Activated T-cell treated with anti-CD3 and anti-CD28 coated beads, Interleukin-2, amount 50 U/mL, for 24 hours (primary cell): ENCODE measurements at regions not wholly inside any gene's neighbourhood (a gene's known extent, or its start where the extent isn't known, plus 50 kb on each side); places are given as distances from the start of the nearest gene placed in this dataset.

ENCODE experiments used
- DNase-seq: peaks from one replicate; pipeline ENCODE4 v3.0.0-alpha.2; 2020
- H3K27ac Mint-ChIP-seq: 2 replicates; pipeline ENCODE4 v1.8.0; 2020; ENCODE audit warnings: mild to moderate bottlenecking, mixed read lengths
- H3K27me3 Mint-ChIP-seq: 2 replicates; pipeline ENCODE4 v1.8.0; 2020; ENCODE audit warnings: mixed read lengths
- H3K36me3 Mint-ChIP-seq: 2 replicates; pipeline ENCODE4 v1.8.0; 2020; ENCODE audit warnings: low read depth, mixed read lengths
- H3K4me1 Mint-ChIP-seq: 2 replicates; pipeline ENCODE4 v1.8.0; 2020; ENCODE audit warnings: low read depth, mixed read lengths
- H3K4me3 Mint-ChIP-seq: 2 replicates; pipeline ENCODE4 v1.8.0; 2020; ENCODE audit warnings: mild to moderate bottlenecking, moderate library complexity, mixed read lengths
- H3K9me3 Mint-ChIP-seq: 2 replicates; pipeline ENCODE4 v1.8.0; 2020; ENCODE audit warnings: mixed read lengths

DNA sequence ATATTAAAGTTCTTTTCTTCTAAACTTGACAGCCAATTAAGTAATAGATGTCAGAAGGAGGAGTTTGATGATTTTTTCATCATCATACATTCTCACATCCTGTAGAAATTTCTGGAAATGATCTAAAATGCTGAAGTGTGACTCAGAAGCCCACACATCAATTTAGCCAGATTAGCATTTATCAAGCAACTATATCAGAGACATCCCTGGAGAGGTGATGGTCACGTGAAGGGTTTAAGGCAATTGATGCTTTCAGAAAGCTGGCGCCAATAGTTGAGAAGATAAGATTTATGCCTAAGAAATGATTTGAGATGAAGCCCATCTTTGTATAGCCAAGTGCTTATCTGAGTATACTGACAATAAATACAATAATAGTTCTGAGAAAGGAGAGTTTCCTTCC is 162.9 kb upstream of the RORB start:
- no peak for DNase-seq
- Mint-ChIP-seq H3K4me3 (no peak overlapping the region), H3K9me3 (no peaks in the 10 kb centered on the region), H3K27ac (no peak overlapping the region), H3K4me1 (peaks cover 5% of the 10 kb centered on the region), H3K27me3 (no peaks in the 10 kb centered on the region), H3K36me3 (no peaks in the 10 kb centered on the region)

DNA sequence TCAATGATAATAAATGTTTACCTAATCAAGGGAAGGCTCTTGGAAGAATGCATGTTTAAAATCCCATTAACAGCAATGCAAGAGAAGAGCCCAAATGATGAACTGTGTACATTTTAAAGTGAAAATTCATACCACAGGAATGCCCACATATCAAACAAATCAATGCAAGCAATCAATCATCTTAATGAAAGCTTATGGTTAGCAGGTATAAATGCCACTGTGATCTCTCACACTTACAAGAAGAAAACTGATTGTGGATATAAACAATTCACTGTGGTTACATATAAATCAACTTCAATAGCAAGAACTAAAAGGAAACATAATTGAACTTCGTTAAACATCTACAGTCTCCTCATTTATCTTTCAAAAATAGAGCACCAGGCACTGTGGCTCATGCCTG is 161.0 kb upstream of the RORB start:
- no peak for DNase-seq
- H3K27me3 Mint-ChIP-seq = no peaks in the 10 kb centered on the region
- peaks cover 5% of the 10 kb centered on the region for H3K4me1 Mint-ChIP-seq
- no peak overlapping the region for H3K27ac Mint-ChIP-seq
- no peak overlapping the region for H3K4me3 Mint-ChIP-seq
- H3K36me3 Mint-ChIP-seq = no peaks in the 10 kb centered on the region
- no peaks in the 10 kb centered on the region for H3K9me3 Mint-ChIP-seq

DNA sequence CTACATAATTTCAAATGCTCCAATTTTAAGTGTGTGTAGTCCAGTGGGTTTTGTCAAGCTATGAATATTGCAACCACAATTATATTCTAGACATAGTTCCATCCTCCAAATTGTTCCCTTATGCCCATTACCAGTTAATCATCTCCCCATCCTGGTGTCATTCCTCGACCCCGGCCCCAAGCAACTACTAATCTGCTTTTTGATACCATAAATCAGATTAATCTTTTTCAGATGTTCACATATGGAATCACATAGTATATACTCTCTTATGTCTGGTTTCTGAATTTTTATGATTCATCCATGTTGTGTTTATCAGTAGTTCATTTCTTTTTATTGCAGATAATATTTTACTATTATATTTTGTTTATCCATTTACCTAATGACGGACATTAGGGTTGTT is 148.4 kb upstream of the RORB start:
- no peak overlapping the region for H3K27ac Mint-ChIP-seq
- H3K27me3 Mint-ChIP-seq = no peaks in the 10 kb centered on the region
- no peaks in the 10 kb centered on the region for H3K36me3 Mint-ChIP-seq

DNA sequence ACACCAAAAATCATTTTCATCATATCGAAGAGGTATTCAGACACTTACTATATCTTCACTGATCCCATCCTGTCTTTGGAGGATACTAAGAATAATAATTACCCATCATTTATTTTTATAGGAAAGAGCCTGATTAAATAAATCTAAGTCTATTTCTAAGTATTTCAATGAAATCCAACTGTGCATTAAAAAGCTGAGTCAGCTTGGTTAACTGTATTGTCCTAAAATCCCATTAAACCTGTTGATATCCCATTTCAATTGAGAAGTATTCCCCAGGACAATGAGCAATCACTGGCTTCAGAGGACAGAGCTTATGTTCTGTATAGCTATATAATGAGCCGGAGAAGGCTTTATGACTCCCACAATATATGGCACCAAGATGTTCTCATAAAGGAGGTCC is 142.0 kb upstream of the RORB start:
- no peaks in the 10 kb centered on the region for H3K27me3 Mint-ChIP-seq
- no peaks in the 10 kb centered on the region for H3K4me1 Mint-ChIP-seq
- H3K9me3 Mint-ChIP-seq = no peaks in the 10 kb centered on the region
- no peak for DNase-seq
- no peaks in the 10 kb centered on the region for H3K36me3 Mint-ChIP-seq
- H3K4me3 Mint-ChIP-seq = no peak overlapping the region
- H3K27ac Mint-ChIP-seq = no peak overlapping the region

More for the DNA sequence above, 148.4 kb upstream of the RORB start:
- H3K4me3 Mint-ChIP-seq = no peak overlapping the region
- H3K9me3 Mint-ChIP-seq = no peaks in the 10 kb centered on the region
- DNase-seq = no peak
- H3K4me1 Mint-ChIP-seq = no peaks in the 10 kb centered on the region

DNA sequence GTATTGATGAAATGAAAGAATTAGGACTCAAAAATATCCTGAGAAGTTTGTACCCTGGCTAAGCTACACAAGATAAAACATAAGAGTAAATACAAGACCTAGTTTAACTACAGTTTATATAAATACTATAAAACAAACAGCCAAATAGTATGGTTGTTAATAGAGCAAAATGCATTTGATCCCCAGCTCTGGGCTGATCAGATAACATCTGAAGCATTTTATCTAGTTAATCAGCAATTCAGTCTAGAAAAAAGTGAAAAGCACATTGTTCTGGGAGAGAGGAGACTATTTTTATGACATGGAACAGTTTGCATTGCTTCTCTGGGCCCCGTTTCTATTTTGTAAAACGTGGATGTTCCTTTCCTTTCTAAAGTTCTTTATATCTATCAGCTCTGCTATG is 139.6 kb upstream of the RORB start:
- DNase-seq = no peak
- no peaks in the 10 kb centered on the region for H3K4me1 Mint-ChIP-seq
- H3K9me3 Mint-ChIP-seq = no peaks in the 10 kb centered on the region
- no peaks in the 10 kb centered on the region for H3K36me3 Mint-ChIP-seq
- no peak overlapping the region for H3K4me3 Mint-ChIP-seq
- no peaks in the 10 kb centered on the region for H3K27me3 Mint-ChIP-seq
- no peak overlapping the region for H3K27ac Mint-ChIP-seq

DNA sequence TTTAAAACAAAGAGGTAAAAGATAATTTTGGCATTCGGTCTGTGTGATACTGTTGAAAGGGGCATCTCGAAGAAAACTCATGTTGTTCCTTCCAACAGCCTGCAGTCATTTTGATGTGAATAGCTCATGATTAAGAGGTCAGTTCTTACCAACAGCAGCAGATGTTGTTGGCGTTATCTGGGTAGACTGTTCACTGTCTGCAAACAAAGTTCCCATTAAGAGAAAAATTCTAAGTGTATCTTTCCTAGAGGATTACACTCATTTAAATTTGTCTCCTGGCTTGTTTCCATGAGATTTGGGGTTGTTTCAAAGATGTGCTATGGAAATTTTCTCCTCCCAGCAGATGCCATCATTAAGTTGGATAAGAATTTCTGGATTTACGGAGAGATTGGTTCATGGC is 138.2 kb upstream of the RORB start:
- Mint-ChIP-seq H3K4me1 (no peaks in the 10 kb centered on the region), H3K4me3 (no peak overlapping the region), H3K9me3 (no peaks in the 10 kb centered on the region), H3K27me3 (no peaks in the 10 kb centered on the region), H3K27ac (no peak overlapping the region), H3K36me3 (no peaks in the 10 kb centered on the region)
- DNase-seq = no peak

DNA sequence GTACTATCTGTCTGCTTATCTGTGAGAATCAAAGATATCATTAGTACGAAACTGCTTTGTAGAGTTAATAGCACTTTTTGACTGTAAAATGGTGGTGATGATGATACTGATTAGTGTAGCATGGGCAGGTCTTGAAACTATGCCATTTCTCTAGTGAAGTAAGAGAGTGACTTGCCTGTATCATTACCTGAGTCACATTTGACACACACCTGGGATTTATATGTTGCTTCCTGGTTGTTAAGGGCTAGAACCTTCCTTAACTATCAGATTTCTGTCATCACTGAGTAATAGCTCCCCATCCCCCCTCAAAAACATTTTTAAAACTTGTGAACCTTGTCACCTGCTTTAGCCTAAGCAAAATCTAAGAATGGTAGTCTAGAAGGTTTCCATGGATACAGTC is 135.6 kb upstream of the RORB start:
- Mint-ChIP-seq H3K36me3 (no peaks in the 10 kb centered on the region), H3K4me1 (no peaks in the 10 kb centered on the region), H3K4me3 (no peak overlapping the region), H3K27ac (no peak overlapping the region), H3K27me3 (no peaks in the 10 kb centered on the region), H3K9me3 (peaks cover 2% of the 10 kb centered on the region)
- no peak for DNase-seq

DNA sequence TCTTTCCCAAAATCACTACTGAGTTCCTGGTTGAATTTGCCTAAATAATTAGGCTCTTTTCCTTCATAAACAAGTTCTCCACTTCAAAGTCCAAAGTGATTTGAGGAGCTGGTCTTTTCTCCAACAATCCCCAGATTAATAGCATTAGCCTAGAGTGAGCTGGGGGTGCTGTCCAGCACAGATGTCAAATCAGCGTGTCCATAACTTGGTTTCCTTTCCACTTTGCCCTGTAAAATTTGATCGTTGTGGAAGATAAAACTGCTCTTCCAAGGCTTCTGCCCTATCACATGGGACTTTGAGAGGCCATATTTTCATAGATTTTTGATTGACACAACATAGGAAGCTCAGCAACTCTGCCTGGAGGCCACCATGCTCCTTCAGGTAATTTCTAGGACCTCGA is 134.7 kb upstream of the RORB start:
- no peak for DNase-seq
- Mint-ChIP-seq H3K27me3 (no peaks in the 10 kb centered on the region), H3K4me3 (no peak overlapping the region), H3K4me1 (no peaks in the 10 kb centered on the region), H3K27ac (no peak overlapping the region), H3K36me3 (no peaks in the 10 kb centered on the region), H3K9me3 (peaks cover 2% of the 10 kb centered on the region)

DNA sequence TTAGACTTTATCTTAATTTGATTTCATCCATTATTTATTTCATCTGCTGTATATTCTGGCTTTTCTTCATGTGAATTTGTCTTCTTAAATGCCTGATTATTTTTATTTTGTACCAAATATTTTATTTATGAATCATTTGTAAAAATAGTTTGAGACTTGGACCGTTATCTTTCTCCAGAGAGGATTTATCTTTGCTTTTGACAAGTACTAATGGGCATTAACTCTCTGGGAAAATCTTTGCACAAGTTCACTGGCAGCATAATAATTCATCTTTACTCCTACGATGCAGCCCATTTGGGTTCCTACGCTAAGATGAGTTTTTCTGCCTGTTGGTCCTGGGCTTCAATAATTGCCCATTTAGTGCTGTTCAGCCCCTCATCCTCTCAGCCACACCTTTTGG is 131.0 kb upstream of the RORB start:
- H3K4me1 Mint-ChIP-seq = no peaks in the 10 kb centered on the region
- H3K9me3 Mint-ChIP-seq = peaks cover 2% of the 10 kb centered on the region
- H3K4me3 Mint-ChIP-seq = no peak overlapping the region

DNA sequence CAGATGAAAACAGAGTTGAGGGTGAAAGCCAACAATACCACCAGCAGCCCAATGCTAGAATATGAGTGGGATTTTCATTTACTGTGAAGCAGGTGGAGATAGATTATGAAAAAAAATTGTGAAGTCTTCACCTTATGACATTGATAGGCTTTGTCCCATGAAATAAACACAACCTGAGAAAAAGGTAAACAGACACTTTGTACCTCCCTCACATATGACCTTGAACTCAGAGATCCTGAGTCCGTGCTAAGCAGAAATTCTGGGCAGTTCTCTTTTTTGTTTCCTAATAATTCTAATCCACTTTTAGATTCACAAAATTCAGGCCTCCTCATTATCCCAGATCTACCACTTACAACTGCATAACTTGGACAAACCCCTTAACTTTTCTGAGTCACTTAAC is 127.3 kb upstream of the RORB start:
- no peaks in the 10 kb centered on the region for H3K4me1 Mint-ChIP-seq
- H3K27ac Mint-ChIP-seq = no peak overlapping the region
- no peaks in the 10 kb centered on the region for H3K27me3 Mint-ChIP-seq
- H3K4me3 Mint-ChIP-seq = no peak overlapping the region
- H3K9me3 Mint-ChIP-seq = peaks cover 2% of the 10 kb centered on the region
- no peaks in the 10 kb centered on the region for H3K36me3 Mint-ChIP-seq
- DNase-seq = no peak

More for the DNA sequence above, 131.0 kb upstream of the RORB start:
- H3K27ac Mint-ChIP-seq = no peak overlapping the region
- H3K27me3 Mint-ChIP-seq = no peaks in the 10 kb centered on the region
- no peak for DNase-seq
- no peaks in the 10 kb centered on the region for H3K36me3 Mint-ChIP-seq

DNA sequence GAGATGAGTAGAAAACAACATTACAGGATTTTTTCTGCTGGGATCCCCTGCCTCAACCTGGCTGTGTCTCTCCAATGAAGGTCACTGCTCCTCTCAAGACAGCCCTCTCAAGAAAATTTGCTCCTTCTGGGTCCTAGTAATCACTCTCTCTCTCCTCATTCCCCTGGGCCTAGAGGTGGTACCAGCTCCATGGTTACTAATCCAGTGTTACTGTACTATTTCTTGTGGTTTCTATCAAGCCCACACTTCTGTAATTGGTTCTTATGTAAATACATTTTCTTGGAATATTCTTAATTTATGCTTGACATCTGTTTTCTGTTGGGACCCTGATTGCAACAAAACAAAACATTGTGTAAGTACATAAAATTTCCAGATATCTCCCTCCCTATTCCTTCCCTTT is 123.8 kb upstream of the RORB start:
- Mint-ChIP-seq H3K4me1 (no peaks in the 10 kb centered on the region), H3K27ac (no peak overlapping the region), H3K9me3 (no peaks in the 10 kb centered on the region), H3K27me3 (no peaks in the 10 kb centered on the region), H3K4me3 (no peak overlapping the region), H3K36me3 (no peaks in the 10 kb centered on the region)
- DNase-seq = no peak

DNA sequence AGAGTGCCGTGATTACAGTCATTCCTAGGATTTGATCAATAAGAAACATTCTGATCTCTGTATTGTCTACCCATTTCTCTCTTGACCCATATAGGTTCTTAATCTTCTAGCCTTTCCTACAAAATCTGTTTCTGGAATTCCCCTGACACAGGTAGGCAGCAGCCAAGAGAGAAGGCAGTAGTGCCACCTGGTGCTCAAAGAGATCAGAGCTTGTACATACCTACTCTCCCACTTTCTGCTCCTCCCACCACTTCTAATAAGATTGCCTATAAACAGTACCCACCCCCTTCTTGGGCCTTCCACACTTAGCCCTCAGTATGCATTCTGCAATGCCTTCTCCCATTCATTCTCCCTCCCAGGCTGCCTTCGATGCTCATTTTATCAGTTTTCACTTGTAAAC is 117.4 kb upstream of the RORB start:
- Mint-ChIP-seq H3K27ac (no peak overlapping the region), H3K27me3 (no peaks in the 10 kb centered on the region), H3K9me3 (no peaks in the 10 kb centered on the region), H3K4me1 (peaks cover 4% of the 10 kb centered on the region), H3K36me3 (no peaks in the 10 kb centered on the region), H3K4me3 (no peak overlapping the region)
- no peak for DNase-seq

DNA sequence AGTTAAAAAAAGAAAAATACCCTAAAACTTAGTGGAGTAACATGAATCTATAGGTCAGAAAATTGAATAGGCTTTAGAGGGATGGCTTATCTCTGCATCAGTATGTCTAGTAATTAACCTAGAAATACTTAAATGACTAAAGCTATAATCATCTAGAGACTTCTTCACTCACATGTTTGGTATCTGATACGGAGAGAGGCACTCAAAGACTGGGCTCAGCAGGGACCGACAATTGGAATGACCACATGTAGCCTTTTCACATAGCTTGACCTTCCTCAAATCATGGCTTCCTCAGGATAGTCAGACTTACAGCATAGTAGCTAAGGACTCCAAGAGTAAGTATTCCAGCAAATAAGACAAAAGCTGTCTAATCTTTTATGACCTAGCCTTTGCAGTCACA is 105.3 kb upstream of the RORB start:
- no peak overlapping the region for H3K27ac Mint-ChIP-seq
- H3K27me3 Mint-ChIP-seq = no peaks in the 10 kb centered on the region
- no peaks in the 10 kb centered on the region for H3K9me3 Mint-ChIP-seq
- H3K36me3 Mint-ChIP-seq = no peaks in the 10 kb centered on the region
- DNase-seq = no peak
- H3K4me3 Mint-ChIP-seq = no peak overlapping the region
- no peaks in the 10 kb centered on the region for H3K4me1 Mint-ChIP-seq

DNA sequence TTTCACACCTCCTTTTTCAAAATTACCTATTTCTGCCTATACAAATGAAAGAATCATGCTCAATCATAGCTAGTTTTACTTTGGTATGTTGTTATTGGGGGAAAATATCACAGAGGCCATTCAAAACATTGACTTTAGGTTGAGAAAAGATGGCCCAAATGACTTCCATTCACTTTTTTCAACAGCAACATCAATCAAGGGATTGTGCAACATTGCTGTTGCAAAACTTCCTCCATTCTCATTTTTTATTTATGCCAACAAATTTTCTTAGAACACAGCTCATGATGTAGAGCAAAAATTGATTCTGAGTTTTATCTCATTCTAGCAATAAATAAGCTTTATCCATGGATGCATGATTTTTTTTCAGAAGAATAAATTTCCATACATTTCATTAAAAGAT is 93.6 kb upstream of the RORB start:
- no peaks in the 10 kb centered on the region for H3K4me1 Mint-ChIP-seq
- no peak overlapping the region for H3K27ac Mint-ChIP-seq
- peaks cover 16% of the 10 kb centered on the region for H3K9me3 Mint-ChIP-seq
- no peak for DNase-seq
- H3K4me3 Mint-ChIP-seq = no peak overlapping the region
- no peaks in the 10 kb centered on the region for H3K36me3 Mint-ChIP-seq
- H3K27me3 Mint-ChIP-seq = no peaks in the 10 kb centered on the region

DNA sequence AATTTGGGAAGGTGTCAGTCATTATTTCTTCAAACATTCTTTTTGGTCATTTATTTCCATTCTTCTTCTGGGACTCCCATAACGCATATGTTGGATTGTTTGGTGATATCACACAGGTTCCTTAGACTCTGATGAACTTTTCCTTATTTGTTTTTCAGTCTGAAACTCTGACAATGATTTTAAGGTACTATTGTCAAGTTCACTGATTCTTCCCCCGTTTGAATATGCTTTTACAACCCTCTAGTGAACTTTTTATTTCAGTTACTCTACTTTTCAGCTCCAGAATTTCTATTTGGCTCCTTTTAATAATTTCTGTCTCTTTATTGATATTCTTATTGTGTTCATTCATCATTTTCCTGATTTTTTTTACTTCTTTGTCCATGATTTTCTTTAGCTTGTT is 92.5 kb upstream of the RORB start:
- no peak for DNase-seq
- Mint-ChIP-seq H3K9me3 (peaks cover 16% of the 10 kb centered on the region), H3K36me3 (no peaks in the 10 kb centered on the region), H3K4me1 (no peaks in the 10 kb centered on the region), H3K4me3 (no peak overlapping the region), H3K27me3 (no peaks in the 10 kb centered on the region), H3K27ac (no peak overlapping the region)

DNA sequence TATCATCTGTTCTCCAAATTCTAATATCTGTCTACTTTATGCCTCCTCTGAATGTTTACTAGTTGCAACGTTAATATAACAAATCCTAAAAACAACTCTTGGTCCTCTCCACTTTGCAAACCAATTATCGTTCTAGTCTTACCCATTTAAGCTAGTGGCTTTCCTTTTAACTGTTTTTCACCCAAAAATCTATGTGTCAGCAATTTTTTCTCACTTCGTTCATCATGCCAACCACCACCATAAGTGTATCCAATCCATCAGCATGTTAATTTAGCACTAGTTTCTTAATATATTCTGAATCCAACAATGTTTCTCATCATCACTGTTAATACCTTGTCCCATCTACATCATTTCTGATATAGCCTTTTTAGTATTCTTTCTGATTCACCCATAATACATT is 90.0 kb upstream of the RORB start:
- Mint-ChIP-seq H3K4me1 (no peaks in the 10 kb centered on the region), H3K27ac (no peak overlapping the region), H3K27me3 (no peaks in the 10 kb centered on the region), H3K9me3 (peaks cover 16% of the 10 kb centered on the region), H3K36me3 (no peaks in the 10 kb centered on the region), H3K4me3 (no peak overlapping the region)
- DNase-seq = no peak
